Mesothelial cell of epicardium (in vitro differentiated cells): ENCODE measurements at regions not wholly inside any gene's neighbourhood (a gene's known extent, or its start where the extent isn't known, plus 50 kb on each side); places are given as distances from the start of the nearest gene placed in this dataset.

Experiments
- DNase-seq, 2 experiments: peaks; one replicate each; pipeline ENCODE4 v3.0.0; 2021; ENCODE audit warnings: low spot score in 2 of 2; ENCODE audit not compliant: unreplicated experiment in 2 of 2
- H3K27ac Mint-ChIP-seq: 2 replicates; pipeline ENCODE4 v1.8.0; 2021; ENCODE audit warnings: mixed read lengths
- H3K27me3 Mint-ChIP-seq: 2 replicates; pipeline ENCODE4 v1.8.0; 2021; ENCODE audit warnings: low read depth, mixed read lengths
- H3K36me3 Mint-ChIP-seq: 2 replicates; pipeline ENCODE4 v1.8.0; 2021; ENCODE audit warnings: mixed read lengths
- H3K4me1 Mint-ChIP-seq: 2 replicates; pipeline ENCODE4 v1.8.0; 2021; ENCODE audit warnings: mixed read lengths
- H3K4me3 Mint-ChIP-seq: 2 replicates; pipeline ENCODE4 v1.8.0; 2021; ENCODE audit warnings: mild to moderate bottlenecking, moderate library complexity, mixed read lengths
- H3K9me3 Mint-ChIP-seq: 2 replicates; pipeline ENCODE4 v1.8.0; 2021; ENCODE audit warnings: mixed read lengths
- TF ChIP-seq, protein P1 (sequence below): fragments of 200-600 bp; sonication (generic); IDR thresholded peaks from one replicate; pipeline ENCODE4 v1.5.0; 2021; ENCODE audit warnings: antibody characterized with exemption; ENCODE audit not compliant: unreplicated experiment

DNA sequence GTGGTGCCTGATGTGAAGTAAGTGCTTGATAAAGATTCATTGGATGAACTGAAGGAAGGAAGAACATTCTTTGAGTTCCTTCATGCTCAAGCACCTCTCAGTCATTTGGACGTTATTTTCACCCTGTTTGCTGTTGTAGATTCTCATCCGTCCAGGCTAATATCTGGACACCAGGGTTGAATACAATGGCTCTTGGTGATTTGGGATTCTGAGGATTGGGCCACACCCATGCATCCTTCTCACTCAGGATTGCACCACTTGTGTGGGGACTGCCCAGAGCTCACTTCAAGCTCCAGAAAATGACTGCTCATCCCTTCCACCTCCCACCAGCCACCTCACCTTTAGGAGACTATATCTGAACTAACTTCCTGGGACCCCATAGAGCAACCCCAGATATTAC, 117.1 kb upstream of the IPO9 start:
- peaks cover 13% of the 10 kb centered on the region for H3K4me1 Mint-ChIP-seq
- TF ChIP-seq, protein P1, sequence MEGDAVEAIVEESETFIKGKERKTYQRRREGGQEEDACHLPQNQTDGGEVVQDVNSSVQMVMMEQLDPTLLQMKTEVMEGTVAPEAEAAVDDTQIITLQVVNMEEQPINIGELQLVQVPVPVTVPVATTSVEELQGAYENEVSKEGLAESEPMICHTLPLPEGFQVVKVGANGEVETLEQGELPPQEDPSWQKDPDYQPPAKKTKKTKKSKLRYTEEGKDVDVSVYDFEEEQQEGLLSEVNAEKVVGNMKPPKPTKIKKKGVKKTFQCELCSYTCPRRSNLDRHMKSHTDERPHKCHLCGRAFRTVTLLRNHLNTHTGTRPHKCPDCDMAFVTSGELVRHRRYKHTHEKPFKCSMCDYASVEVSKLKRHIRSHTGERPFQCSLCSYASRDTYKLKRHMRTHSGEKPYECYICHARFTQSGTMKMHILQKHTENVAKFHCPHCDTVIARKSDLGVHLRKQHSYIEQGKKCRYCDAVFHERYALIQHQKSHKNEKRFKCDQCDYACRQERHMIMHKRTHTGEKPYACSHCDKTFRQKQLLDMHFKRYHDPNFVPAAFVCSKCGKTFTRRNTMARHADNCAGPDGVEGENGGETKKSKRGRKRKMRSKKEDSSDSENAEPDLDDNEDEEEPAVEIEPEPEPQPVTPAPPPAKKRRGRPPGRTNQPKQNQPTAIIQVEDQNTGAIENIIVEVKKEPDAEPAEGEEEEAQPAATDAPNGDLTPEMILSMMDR = no peak
- H3K36me3 Mint-ChIP-seq = peaks cover 3% of the 10 kb centered on the region
- DNase-seq = no peak
- H3K27ac Mint-ChIP-seq = peak overlapping the region; percentile 25
- no peaks in the 10 kb centered on the region for H3K9me3 Mint-ChIP-seq
- no peaks in the 10 kb centered on the region for H3K27me3 Mint-ChIP-seq
- no peak overlapping the region for H3K4me3 Mint-ChIP-seq

DNA sequence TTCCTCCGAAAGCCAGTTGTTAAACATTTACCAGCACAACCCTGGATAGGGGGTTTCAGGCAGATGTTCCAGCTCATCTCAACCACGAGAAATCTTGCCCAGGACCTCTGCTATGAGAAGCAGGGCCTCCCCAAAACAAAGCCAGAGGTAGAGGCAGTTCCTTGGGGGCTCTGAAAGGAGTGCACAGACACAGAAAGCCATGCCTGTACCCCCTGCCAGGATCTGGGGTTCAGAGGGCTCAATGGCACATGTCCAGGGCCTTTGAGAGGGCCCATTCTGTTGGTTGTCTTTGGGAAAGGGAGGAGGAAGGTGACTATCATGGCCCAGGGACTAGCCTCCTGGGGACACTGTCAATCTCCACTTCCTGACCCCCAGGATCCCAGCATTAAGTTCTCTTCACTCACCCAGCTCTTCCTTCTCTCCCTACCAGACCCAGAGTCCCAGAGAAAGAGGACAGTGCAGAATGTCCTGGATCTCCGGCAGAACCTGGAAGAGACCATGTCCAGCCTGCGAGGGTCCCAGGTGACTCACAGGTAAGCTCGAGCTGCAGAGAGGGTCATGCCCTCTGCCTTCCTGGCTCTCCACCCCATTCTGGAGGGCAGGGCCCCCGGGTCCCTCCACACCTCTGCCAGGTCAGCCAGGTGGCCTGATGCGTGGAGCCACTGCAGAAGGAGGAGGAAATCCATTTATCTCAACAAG, 116.4 kb upstream of the IPO9 start:
- Mint-ChIP-seq H3K36me3 (peaks cover 3% of the 10 kb centered on the region), H3K4me3 (no peak overlapping the region), H3K27ac (no peak overlapping the region), H3K4me1 (peaks cover 13% of the 10 kb centered on the region), H3K9me3 (no peaks in the 10 kb centered on the region), H3K27me3 (no peaks in the 10 kb centered on the region)
- TF ChIP-seq, protein P1 = no peak
- no peak for DNase-seq

DNA sequence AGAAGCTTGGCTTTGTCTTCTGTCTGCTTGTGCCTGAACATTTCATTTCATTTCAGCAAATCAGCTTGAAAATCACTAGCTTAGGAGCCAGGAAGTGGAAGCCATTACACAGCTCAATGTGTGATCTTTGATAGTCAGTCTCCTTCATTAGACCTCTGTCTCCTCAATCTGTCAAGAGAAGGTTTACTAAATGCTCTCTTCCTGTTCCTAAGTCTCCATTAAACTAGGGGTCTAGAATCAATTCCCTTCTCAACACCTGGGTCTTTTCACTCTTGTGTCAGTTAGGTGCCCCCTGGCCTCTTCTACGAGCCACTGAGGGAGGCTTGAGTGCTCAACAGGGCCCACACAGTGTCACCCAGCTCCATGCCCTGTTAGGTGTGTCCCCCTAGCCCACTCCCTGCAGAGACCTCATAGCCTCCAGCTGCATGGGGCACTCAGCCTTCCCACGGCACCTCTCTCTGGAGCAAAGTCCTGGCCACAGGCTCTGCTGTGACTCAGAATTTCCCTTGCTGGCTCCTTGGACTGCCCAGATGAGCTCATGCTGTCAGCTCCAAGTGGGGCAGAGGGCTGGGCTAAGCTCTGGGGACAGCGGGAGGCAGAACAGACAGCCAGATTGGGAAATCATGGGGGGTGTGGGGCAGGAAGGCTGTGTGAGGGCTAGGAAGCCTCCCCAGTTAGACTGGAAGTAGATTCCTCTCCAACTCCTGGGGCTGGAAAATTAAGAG, 115.7 kb upstream of the IPO9 start:
- Mint-ChIP-seq H3K27me3 (no peaks in the 10 kb centered on the region), H3K4me1 (peaks cover 13% of the 10 kb centered on the region), H3K27ac (peak overlapping the region; percentile 55), H3K36me3 (peaks cover 9% of the 10 kb centered on the region), H3K4me3 (no peak overlapping the region), H3K9me3 (no peaks in the 10 kb centered on the region)
- no peak for DNase-seq
- TF ChIP-seq, protein P1 = no peak

DNA sequence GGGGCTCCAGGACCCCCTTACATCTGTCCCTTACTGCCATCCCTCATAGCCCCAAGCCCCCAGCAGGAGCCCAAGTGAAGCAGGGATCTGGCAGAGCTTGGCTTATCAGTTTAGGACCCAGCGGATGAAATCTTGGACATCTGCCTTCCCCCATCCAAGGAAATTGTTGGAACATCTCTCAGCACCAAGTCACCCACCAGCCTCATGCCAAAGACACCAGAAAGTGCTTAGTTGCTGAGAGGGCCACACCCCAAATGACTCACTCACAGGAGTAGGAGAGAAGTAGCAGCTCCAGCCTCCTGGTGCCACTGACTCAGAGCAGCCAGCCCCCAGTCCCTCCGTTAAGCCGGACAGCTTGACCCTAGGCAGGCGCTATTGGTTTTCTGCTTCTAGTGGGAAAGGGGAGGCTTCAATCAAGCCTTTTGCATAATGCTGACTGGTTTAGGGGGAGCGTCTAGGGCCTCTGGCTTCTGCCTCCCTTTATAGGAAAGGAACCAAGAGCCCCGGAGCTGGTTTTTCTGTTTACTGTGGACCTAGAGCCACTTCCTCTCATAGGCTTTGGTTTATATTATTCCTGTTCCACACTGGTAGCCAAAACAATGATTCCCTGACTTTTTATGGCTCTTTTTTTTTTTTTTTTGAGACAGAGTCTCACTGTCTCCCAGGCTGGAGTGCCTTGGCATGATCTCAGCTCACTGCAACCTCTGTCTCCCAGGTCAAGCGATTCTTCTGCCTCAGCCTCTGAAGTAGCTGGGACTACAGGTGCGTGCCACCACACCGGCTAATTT, 114.2 kb upstream of the IPO9 start:
- peaks cover 16% of the 10 kb centered on the region for H3K36me3 Mint-ChIP-seq
- TF ChIP-seq, protein P1 = no peak
- H3K27me3 Mint-ChIP-seq = no peaks in the 10 kb centered on the region
- H3K4me3 Mint-ChIP-seq = no peak overlapping the region
- no peaks in the 10 kb centered on the region for H3K9me3 Mint-ChIP-seq
- no peak overlapping the region for H3K27ac Mint-ChIP-seq
- DNase-seq = no peak
- peaks cover 16% of the 10 kb centered on the region for H3K4me1 Mint-ChIP-seq

DNA sequence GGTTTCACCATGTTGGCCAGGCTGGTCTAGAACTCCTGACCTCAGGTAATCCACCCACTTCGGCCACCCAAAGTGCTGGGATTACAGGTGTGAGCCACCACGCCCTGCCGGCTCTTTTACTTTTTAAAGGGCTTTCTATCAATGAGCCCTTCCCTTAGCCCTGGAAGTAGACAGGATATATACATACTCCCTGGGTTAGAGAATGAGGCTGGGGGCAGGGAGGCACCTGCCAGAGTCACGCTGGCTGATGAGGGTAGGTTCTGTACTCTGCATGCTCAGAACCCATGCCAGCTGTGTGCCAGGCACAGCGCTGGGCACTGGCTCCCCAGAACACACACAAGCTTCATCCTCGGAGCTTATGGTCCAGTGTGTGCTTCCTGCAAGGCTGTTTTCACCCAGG, 113.6 kb upstream of the IPO9 start:
- TF ChIP-seq, protein P1 = no peak
- Mint-ChIP-seq H3K4me1 (peaks cover 21% of the 10 kb centered on the region), H3K4me3 (no peak overlapping the region), H3K27ac (no peak overlapping the region), H3K36me3 (peaks cover 16% of the 10 kb centered on the region), H3K27me3 (no peaks in the 10 kb centered on the region), H3K9me3 (no peaks in the 10 kb centered on the region)
- DNase-seq = no peak
